ENCODE measurements at regions not wholly inside any gene's neighbourhood (a gene's known extent, or its start where the extent isn't known, plus 50 kb on each side); places are given as distances from the start of the nearest gene placed in this dataset.

GRCh38 chr14:71698673-71699072 lies 233.6 kb upstream of the RGS6 start:
- 98% methylated on average over 4 of the region's 4 CpGs for WGBS
- no peaks in the 10 kb centered on the region for H3K9me3 ChIP-seq (ENCODE audit: control insufficient read depth, low read length)

GRCh38 chr14:71701990-71702389 lies 230.2 kb upstream of the RGS6 start:
- DNase-seq: peak; percentile 73
- no peaks in the 10 kb centered on the region for H3K79me1 ChIP-seq (replicated peaks; ENCODE audit: low read length, poor library complexity, severe bottlenecking)
- no peak overlapping the region for H3K4ac ChIP-seq (ENCODE audit: low read depth in 1 of 2, low read length in 2 of 2)
- H3K27ac ChIP-seq (ENCODE audit: low read length, poor library complexity, severe bottlenecking): no peak overlapping the region
- H2BK15ac ChIP-seq (ENCODE audit: low read depth, poor library complexity, severe bottlenecking): no peak overlapping the region
- H3K4me3 ChIP-seq (ENCODE audit: insufficient read depth in 1 of 2, low read depth in 1 of 2, low read length in 2 of 2): no peak overlapping the region
- H3K14ac ChIP-seq (ENCODE audit: low read length in 2 of 2): no peak overlapping the region
- H2BK120ac ChIP-seq (ENCODE audit: low read depth, low read length): no peak overlapping the region
- H3K36me3 ChIP-seq (ENCODE audit: control insufficient read depth in 1 of 2, insufficient read depth in 2 of 2, low read depth in 1 of 2, low read length in 2 of 2): peaks cover 0 to 5% of the 10 kb centered on the region in 2 experiments
- H3K4me2 ChIP-seq (ENCODE audit: low read length, poor library complexity, severe bottlenecking): no peak overlapping the region
- WGBS: 22% methylated on average over 4 of the region's 5 CpGs
- no peak overlapping the region for H4K91ac ChIP-seq (ENCODE audit: low read length)
- no peak overlapping the region for H3K23ac ChIP-seq (ENCODE audit: low read length in 2 of 2)
- no peak overlapping the region for H2BK5ac ChIP-seq (ENCODE audit: low read depth, low read length, poor library complexity, severe bottlenecking)
- H3K18ac ChIP-seq (ENCODE audit: low read depth in 1 of 2, low read length in 2 of 2): no peak overlapping the region
- H3K27me3 ChIP-seq (ENCODE audit: control insufficient read depth in 1 of 2, insufficient read depth in 1 of 2, low read length in 2 of 2): no peaks in the 10 kb centered on the region
- H2BK12ac ChIP-seq (ENCODE audit: low read length in 2 of 2): peak overlapping the region in 1 of 2 experiments; percentile 82
- H2AFZ ChIP-seq (ENCODE audit: low read depth, low read length): no peak overlapping the region
- H3K9me3 ChIP-seq (ENCODE audit: control insufficient read depth, low read length): no peaks in the 10 kb centered on the region
- no peaks in the 10 kb centered on the region for H3K4me1 ChIP-seq (ENCODE audit: control insufficient read depth, insufficient read depth, low read depth, low read length)
- H4K8ac ChIP-seq (ENCODE audit: low read length): no peak overlapping the region
- H2AK5ac ChIP-seq (ENCODE audit: low read length, severe bottlenecking): no peak overlapping the region
- no peak overlapping the region for H3K9ac ChIP-seq (ENCODE audit: low read length)

More at GRCh38 chr14:71698673-71699072, 233.6 kb upstream of the RGS6 start:
- Histone ChIP-seq H3K36me3 (ENCODE audit: control insufficient read depth in 1 of 2, insufficient read depth in 2 of 2, low read depth in 1 of 2, low read length in 2 of 2) (no peaks in the 10 kb centered on the region), H2BK12ac (ENCODE audit: low read length in 2 of 2) (no peak overlapping the region), H3K18ac (ENCODE audit: low read depth in 1 of 2, low read length in 2 of 2) (no peak overlapping the region), H3K4me3 (ENCODE audit: insufficient read depth in 1 of 2, low read depth in 1 of 2, low read length in 2 of 2) (no peak overlapping the region), H3K79me1 (replicated peaks; ENCODE audit: low read length, poor library complexity, severe bottlenecking) (no peaks in the 10 kb centered on the region), H3K9ac (ENCODE audit: low read length) (no peak overlapping the region), H3K4me2 (ENCODE audit: low read length, poor library complexity, severe bottlenecking) (no peak overlapping the region), H3K4ac (ENCODE audit: low read depth in 1 of 2, low read length in 2 of 2) (no peak overlapping the region), H3K23ac (ENCODE audit: low read length in 2 of 2) (no peak overlapping the region), H4K91ac (ENCODE audit: low read length) (no peak overlapping the region), H2BK15ac (ENCODE audit: low read depth, poor library complexity, severe bottlenecking) (no peak overlapping the region), H2BK5ac (ENCODE audit: low read depth, low read length, poor library complexity, severe bottlenecking) (no peak overlapping the region), H3K14ac (ENCODE audit: low read length in 2 of 2) (no peak overlapping the region), H2AFZ (ENCODE audit: low read depth, low read length) (no peak overlapping the region), H2BK120ac (ENCODE audit: low read depth, low read length) (no peak overlapping the region), H3K27ac (ENCODE audit: low read length, poor library complexity, severe bottlenecking) (no peak overlapping the region), H2AK5ac (ENCODE audit: low read length, severe bottlenecking) (no peak overlapping the region), H3K4me1 (ENCODE audit: control insufficient read depth, insufficient read depth, low read depth, low read length) (no peaks in the 10 kb centered on the region), H4K8ac (ENCODE audit: low read length) (no peak overlapping the region), H3K27me3 (ENCODE audit: control insufficient read depth in 1 of 2, insufficient read depth in 1 of 2, low read length in 2 of 2) (no peaks in the 10 kb centered on the region)
- no peak for DNase-seq

GRCh38 chr14:71702786-71703185 lies 229.4 kb upstream of the RGS6 start:
- H3K9ac ChIP-seq (ENCODE audit: low read length): peak overlapping the region; percentile 72
- WGBS: no CpG with 5 or more reads among the region's 2 CpGs

GRCh38 chr14:71703477-71703876 lies 228.8 kb upstream of the RGS6 start:
- WGBS: 89% methylated on average over 3 of the region's 4 CpGs
- Histone ChIP-seq H3K36me3 (ENCODE audit: control insufficient read depth in 1 of 2, insufficient read depth in 2 of 2, low read depth in 1 of 2, low read length in 2 of 2) (peaks cover 0 to 5% of the 10 kb centered on the region in 2 experiments), H2AK5ac (ENCODE audit: low read length, severe bottlenecking) (no peak overlapping the region), H2AFZ (ENCODE audit: low read depth, low read length) (no peak overlapping the region), H4K91ac (ENCODE audit: low read length) (no peak overlapping the region), H3K79me1 (replicated peaks; ENCODE audit: low read length, poor library complexity, severe bottlenecking) (no peaks in the 10 kb centered on the region), H3K18ac (ENCODE audit: low read depth in 1 of 2, low read length in 2 of 2) (peak overlapping the region in 1 of 2 experiments; percentile 2), H3K23ac (ENCODE audit: low read length in 2 of 2) (no peak overlapping the region), H3K4me3 (ENCODE audit: insufficient read depth in 1 of 2, low read depth in 1 of 2, low read length in 2 of 2) (no peak overlapping the region), H3K27ac (ENCODE audit: low read length, poor library complexity, severe bottlenecking) (no peak overlapping the region), H2BK15ac (ENCODE audit: low read depth, poor library complexity, severe bottlenecking) (peak overlapping the region; percentile 67), H2BK5ac (ENCODE audit: low read depth, low read length, poor library complexity, severe bottlenecking) (no peak overlapping the region), H3K9me3 (ENCODE audit: control insufficient read depth, low read length) (no peaks in the 10 kb centered on the region), H3K14ac (ENCODE audit: low read length in 2 of 2) (no peak overlapping the region), H3K4me1 (ENCODE audit: control insufficient read depth, insufficient read depth, low read depth, low read length) (no peaks in the 10 kb centered on the region), H3K27me3 (ENCODE audit: control insufficient read depth in 1 of 2, insufficient read depth in 1 of 2, low read length in 2 of 2) (no peaks in the 10 kb centered on the region), H3K4ac (ENCODE audit: low read depth in 1 of 2, low read length in 2 of 2) (peak overlapping the region in 1 of 2 experiments; percentile 43), H2BK120ac (ENCODE audit: low read depth, low read length) (peak overlapping the region; percentile 34), H3K9ac (ENCODE audit: low read length) (peak overlapping the region; percentile 72), H2BK12ac (ENCODE audit: low read length in 2 of 2) (peak overlapping the region in 1 of 2 experiments; percentile 66), H4K8ac (ENCODE audit: low read length) (no peak overlapping the region), H3K4me2 (ENCODE audit: low read length, poor library complexity, severe bottlenecking) (no peak overlapping the region)
- DNase-seq: peak; percentile 12

More at GRCh38 chr14:71702786-71703185, 229.4 kb upstream of the RGS6 start:
- Histone ChIP-seq H2BK15ac (ENCODE audit: low read depth, poor library complexity, severe bottlenecking) (no peak overlapping the region), H2AFZ (ENCODE audit: low read depth, low read length) (no peak overlapping the region), H3K27ac (ENCODE audit: low read length, poor library complexity, severe bottlenecking) (no peak overlapping the region), H3K27me3 (ENCODE audit: control insufficient read depth in 1 of 2, insufficient read depth in 1 of 2, low read length in 2 of 2) (no peaks in the 10 kb centered on the region), H3K14ac (ENCODE audit: low read length in 2 of 2) (no peak overlapping the region), H3K18ac (ENCODE audit: low read depth in 1 of 2, low read length in 2 of 2) (no peak overlapping the region), H2BK5ac (ENCODE audit: low read depth, low read length, poor library complexity, severe bottlenecking) (no peak overlapping the region), H3K79me1 (replicated peaks; ENCODE audit: low read length, poor library complexity, severe bottlenecking) (no peaks in the 10 kb centered on the region), H2BK12ac (ENCODE audit: low read length in 2 of 2) (no peak overlapping the region), H3K4me1 (ENCODE audit: control insufficient read depth, insufficient read depth, low read depth, low read length) (no peaks in the 10 kb centered on the region), H3K9me3 (ENCODE audit: control insufficient read depth, low read length) (no peaks in the 10 kb centered on the region), H2AK5ac (ENCODE audit: low read length, severe bottlenecking) (no peak overlapping the region), H4K91ac (ENCODE audit: low read length) (no peak overlapping the region), H4K8ac (ENCODE audit: low read length) (no peak overlapping the region), H3K4me2 (ENCODE audit: low read length, poor library complexity, severe bottlenecking) (no peak overlapping the region), H3K4me3 (ENCODE audit: insufficient read depth in 1 of 2, low read depth in 1 of 2, low read length in 2 of 2) (no peak overlapping the region), H3K4ac (ENCODE audit: low read depth in 1 of 2, low read length in 2 of 2) (no peak overlapping the region), H3K23ac (ENCODE audit: low read length in 2 of 2) (no peak overlapping the region), H2BK120ac (ENCODE audit: low read depth, low read length) (no peak overlapping the region), H3K36me3 (ENCODE audit: control insufficient read depth in 1 of 2, insufficient read depth in 2 of 2, low read depth in 1 of 2, low read length in 2 of 2) (peaks cover 0 to 5% of the 10 kb centered on the region in 2 experiments)
- peak; percentile 34 for DNase-seq

Measured in mesenchymal stem cell (in vitro differentiated cells and primary cell).